GM19025 (cell line): ENCODE measurements at regions not wholly inside any gene's neighbourhood (a gene's known extent, or its start where the extent isn't known, plus 50 kb on each side); places are given as distances from the start of the nearest gene placed in this dataset.
A peak's percentile ranks its signal among the peaks of the same experiment; 100 is the strongest.

Source experiments
- ATAC-seq: cut with Tn5 transposase; IDR thresholded peaks from one replicate; pipeline ENCODE4 v1.9.1; 2021; ENCODE audit warnings: mild to moderate bottlenecking, low read depth, moderate library complexity; ENCODE audit not compliant: unreplicated experiment

DNA sequence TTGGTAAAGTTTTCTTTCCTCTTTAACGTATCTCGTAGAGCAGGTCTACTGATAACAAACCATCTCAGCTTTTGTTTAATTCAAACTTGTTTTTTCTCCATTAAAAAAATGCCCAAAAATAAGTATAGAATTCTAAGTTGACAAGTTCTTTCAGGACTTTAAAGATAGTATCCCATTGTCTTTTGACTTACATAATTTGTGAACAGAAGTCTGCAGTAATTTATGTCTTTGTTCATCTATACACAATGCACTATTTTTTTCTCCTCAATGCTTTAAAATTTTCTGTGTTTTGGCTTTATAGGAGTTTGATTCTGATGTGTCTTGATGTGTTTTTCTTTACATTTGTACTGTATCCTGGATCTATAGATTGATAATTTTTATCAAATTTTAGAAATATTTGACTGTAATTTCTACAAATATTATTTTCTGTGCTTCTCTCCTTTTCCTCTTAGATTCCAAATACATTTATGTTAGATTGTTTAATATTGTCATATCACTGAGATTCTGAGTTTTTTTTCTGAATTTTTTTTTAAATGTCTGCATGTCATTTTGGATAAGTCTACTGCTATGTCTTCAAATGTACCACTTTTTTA is 143.3 kb downstream of the FTCDNL1 start:
- no peak for ATAC-seq

DNA sequence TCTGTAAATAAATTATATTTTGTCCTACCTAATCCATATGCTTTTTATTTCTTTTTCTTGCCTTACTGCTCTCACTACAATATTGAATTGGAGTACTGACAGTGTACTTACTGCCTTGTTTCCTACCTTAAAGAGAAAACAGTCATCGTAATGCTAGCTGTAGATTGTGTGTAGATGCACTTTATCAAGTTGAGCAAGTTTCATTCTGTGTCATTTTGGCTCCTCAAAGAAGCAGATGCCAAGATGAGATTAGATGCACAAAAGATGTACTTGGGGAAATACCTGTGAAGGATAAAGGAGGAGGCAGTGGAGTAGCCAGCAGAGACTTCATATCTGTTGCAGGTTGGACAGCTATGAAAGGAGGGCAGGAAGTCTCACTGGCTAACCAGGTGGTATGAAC is 145.5 kb downstream of the FTCDNL1 start:
- no peak for ATAC-seq

DNA sequence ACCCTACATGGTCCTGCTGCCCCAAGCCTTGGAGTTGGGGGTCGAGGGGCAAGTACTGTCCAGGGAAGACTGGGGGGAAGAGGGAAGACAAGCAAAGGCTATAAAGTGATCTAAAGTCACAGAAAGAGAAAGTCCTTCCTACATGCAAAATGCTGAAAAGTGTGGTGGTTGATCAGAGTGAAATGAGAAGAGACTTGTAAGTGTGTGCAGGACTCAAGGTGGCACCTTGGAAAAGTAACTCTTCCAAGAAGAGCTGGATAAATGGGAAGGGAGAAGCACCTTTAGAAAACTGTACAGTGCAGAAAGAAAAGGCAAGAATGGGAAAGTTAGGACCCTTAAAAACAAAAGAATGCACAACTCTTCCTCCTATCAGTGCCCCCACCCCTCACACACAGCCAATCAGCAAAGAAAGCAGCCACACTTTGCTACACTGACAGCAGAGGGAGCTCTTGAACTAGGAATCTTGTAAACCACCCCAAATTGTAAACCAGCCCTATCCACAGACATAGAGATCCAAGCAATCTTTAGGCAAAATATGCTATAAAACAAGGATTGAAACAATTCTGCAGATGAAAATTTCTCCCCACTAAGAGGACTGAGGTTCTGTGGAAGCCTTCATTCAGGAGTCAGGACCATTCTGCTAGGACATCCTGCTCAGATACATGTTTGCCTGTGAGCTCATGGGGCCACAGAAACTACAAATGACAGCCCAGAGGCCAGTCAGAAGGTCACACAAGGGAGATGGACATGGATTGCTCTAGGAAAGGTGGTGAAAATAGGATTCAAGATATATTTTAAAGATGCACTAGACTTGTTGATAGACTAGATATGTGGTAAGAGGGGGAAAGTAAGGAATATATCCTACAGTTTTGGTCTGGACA is 146.4 kb downstream of the FTCDNL1 start:
- ATAC-seq: no peak

DNA sequence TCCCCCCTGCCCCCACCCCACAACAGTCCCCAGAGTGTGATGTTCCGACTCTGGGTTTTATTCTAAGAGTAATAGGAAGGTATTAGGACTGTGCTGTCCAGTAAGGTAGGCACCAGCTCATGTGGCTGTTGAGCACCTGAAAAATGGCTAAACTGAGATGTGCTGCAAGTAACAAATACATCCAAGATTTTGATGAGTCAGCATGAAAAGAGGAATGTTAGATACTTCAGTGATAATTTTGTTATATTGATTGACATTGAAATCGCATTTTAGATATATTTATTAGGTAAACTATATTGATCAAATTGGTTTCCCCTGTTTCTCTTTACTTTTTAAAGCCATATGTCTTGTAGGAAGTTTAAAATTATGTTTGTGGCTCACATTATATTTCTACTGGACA is 147.8 kb downstream of the FTCDNL1 start:
- ATAC-seq: no peak

DNA sequence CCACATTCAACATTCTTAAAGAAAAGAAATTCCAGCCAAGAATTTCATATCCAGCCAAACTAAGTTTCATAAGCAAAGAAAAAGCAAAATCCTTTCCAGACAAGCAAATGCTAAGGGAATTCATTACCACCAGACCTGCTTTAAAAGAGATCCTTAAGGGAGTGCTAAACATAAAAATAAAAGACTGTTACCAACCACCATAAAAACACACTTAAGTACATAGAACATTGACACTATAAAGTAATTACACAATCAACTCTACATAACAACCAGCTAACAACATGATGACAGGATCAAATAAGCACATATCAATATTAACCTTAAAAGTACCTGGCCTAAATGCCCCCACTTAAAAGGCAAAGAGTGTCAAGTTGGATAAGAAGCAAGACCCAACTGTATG is 153.5 kb downstream of the FTCDNL1 start:
- no peak for ATAC-seq

DNA sequence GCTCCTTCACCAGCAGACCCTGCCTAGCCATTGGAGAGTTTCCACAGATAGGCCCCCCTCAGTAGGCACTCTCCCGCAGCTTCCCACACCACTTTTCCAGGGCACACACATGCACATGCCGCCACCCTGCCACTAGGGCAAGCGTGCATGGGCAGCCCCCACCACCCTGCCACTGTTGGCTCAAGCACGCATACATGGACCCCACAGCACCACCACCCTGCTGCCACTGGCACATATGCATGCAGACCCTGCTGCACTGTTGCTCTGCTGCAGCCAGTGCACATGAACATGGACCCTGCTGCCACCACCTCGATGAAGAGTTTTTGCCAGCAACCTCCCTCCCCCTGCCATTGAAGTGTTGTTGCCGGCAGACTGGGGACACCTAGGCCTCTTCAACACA is 154.9 kb downstream of the FTCDNL1 start:
- ATAC-seq: no peak

DNA sequence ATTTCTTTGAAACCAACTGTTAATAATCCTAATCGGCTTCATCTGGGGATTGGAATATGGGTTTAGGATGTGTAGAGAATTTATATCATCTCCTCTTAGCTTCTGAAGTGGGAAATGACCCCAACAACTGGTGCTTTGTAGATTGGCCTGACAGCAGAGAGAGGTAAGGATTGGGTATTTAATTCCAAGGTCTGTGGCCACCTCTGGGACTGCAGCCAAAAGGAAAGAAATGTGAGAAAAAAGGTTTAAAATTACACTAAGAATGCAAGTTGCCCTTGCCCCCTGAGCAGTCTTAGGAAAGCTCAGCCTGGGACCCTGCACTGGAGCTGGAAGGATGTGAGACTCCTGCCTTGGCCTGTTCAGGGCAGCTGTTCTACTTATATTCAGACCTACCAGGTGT is 157.1 kb downstream of the FTCDNL1 start:
- ATAC-seq: no peak

DNA sequence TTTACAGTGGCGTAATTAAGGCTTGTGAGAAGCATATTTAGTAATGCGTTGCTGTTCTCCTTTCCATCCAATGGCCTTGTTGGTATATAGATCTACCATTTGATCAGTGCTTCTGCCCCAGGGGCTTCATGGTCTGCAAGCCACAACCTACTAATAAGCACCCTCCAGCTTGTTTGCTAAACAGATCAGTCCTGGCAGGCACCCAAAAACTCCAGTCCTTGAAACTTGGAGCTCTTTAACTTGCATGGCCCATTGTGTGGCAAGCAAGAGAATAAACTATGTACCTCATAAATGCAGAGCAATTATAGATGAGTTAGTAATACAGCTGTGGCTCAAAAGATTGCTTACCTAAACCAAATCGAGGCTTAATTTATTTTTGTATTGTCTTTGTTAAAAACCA is 158.5 kb downstream of the FTCDNL1 start:
- ATAC-seq: no peak

DNA sequence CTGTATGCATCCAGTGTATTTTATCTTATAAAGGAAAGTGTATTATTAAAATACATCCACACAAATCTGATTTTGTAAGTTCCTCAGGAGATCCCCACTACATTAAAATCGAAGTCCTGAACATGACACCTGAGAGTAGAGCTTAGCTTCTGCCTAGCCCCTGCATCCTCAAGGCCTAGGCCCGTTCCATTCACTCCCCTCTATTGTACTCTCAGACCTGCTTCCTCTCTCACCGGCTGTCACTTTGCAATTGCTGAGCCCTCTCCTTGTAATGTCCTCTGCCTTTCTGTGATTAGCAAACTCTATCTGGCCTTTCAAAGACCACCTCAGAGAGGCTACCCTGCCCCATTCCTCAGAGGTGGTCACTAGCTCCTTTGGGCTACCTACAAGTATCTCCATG is 160.8 kb downstream of the FTCDNL1 start:
- ATAC-seq: no peak

DNA sequence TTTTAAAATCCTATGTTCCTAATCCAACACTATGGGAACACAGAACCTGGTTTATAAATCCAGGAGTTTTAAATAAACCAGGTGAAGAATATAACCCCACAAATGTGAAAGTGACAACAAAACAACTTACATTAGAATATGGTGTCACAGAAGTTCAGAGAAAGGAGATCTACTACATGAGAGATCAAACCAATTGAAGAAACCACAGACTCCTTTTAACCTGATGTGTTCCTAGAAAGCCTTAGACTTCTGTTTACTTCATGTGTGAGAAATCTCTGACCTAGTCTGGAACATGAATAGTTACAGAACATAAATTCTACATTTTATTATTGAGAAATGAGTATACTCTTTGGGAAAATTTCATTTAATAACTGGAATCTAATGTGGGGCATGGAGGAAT is 165.3 kb downstream of the FTCDNL1 start:
- ATAC-seq: no peak

DNA sequence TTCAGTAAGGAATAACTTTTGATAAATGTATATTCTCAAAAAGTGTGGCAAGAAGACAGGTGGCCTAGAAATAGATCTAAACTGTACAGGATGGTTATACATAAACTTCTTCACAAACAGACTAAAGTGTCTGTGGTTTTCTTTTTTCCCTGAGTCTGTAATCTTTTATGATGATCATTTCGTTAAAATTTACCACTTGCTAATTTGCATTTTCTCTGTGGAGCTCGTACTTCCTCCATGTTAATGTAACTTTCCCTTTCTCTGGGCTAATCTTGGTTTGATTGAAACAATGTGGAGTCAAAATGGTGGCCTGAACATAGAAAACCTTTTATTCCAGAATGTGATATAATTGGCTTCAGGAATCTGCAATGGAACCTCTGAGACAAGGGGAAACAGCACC is 166.2 kb downstream of the FTCDNL1 start:
- ATAC-seq: peak; percentile 34

DNA sequence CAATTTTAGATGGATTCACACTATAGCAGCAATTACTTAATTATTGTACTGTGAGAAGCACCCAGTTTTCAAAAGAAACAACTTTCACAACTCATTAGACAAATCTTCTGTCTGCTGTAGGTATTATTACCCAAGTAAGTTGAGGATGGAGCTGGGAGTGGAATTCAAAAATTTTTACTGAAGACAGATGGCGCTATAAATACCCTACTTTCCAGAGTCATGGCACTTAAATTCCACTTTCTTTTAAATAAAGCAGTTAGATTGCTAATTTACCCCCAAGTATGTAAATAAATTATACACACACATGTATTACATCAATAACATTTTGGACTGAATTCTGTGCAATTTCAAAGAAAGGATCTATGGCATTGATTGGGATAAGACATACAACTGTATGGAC is 166.8 kb downstream of the FTCDNL1 start:
- no peak for ATAC-seq

DNA sequence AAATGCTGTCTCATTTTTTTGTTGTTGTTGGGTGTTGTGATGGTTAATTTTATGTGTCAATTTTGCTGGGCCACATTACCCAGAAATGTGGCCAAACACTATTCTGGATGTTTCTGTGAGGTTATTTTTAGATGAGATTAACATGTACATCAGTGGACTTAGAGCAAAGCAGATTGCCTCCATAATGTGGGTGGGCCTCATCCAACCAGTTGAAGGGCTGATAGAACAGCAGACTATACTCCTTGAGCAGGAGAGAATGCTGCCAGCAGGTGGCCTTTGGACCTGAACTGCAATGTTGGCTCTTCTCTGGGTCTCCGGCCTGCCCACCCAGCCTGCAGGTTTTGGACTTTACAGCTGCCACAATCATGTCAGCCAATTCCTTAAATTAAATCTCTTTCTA is 169.0 kb downstream of the FTCDNL1 start:
- no peak for ATAC-seq

DNA sequence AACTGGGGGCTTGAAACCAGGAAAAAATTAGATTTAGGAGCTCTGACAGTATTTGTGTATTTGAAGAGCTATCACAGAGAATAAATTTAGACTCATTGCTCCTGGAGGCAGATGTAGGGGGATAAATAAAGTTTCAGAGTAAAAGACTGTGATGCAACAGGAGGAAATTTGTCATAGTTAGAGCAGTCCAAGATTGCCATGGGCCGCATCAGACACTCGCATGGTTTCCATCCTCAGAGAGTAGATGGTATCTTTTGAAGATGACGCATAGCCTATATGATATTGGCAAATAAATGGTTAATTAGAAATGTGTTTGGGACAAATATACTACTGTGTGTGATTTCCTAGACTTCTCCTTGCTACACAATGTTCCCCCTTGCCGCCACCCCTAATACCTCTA is 170.5 kb downstream of the FTCDNL1 start:
- ATAC-seq: no peak

DNA sequence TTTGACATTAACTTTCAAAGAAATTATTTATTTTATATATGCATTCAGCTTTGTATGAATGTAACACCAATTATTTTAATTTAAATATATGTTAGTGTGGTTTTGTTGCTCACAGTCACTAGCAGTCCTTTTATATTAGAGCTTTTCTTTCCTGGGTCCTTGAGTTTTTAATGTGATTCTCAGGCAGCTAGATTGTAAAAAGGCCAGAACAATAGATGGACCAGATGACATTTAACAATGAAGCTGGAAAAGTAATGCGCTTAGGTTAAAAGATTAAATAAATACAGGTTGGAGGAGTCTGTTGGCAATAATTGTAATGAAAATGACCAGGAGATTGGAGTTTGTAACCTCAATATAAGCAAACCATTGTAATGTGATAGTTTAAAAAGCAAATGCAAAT is 171.1 kb downstream of the FTCDNL1 start:
- ATAC-seq: no peak

DNA sequence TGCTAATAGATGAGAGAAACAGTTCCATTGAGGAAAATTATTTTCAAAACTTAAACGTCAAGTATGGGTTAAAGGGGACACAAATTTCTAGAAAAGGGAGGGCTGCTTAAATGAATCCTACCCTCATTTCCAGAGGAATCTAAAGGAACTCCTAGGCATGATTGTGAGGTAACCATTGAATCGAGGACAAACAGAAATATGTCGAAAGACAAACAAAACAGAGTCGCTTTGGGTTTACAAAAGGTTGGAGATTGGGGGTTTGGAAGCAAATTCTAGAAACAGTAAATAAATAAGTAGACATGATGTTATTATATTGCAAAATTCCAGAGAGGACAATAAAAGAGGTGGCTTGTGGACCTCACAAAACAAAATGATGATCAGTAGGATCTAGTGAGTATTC is 173.1 kb downstream of the FTCDNL1 start:
- ATAC-seq: no peak

DNA sequence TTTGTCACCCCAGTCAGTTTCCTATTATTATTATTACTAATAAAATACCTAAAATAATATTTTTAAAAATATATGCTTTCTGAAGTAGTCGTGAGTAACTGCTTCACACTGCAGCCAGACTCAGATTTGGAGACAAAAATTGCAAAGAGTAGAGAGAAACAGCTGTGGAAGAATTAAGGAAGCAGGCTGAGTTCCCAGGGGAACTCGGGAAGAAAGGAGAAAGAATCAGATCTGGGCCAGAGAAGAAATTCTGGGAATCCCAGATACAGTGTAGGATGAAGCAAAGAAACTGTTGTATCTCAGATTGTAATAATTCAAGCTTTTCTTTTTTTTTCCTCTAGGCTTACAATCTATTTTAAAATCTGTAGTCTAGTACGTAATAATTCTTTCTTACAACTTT is 182.3 kb downstream of the FTCDNL1 start:
- ATAC-seq: no peak

DNA sequence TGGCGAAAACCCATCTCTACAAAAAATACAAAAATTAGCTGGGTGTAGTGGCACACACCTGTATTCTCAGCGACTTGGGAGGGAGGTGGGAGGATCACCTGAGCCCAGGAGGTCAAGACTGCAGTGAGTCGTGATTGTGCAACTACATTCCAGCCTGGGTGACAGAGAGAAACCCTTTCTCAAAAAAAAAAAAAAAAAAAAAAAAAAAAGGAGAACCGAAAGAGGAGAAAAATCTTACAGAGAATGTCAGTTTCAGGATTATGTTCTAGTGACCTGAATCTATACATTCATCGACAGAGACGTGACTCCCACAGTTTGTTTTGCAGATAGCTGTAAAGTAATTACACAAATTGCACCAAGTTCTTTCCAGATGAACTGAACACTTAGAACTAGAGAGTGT is 187.8 kb downstream of the FTCDNL1 start:
- ATAC-seq: no peak

DNA sequence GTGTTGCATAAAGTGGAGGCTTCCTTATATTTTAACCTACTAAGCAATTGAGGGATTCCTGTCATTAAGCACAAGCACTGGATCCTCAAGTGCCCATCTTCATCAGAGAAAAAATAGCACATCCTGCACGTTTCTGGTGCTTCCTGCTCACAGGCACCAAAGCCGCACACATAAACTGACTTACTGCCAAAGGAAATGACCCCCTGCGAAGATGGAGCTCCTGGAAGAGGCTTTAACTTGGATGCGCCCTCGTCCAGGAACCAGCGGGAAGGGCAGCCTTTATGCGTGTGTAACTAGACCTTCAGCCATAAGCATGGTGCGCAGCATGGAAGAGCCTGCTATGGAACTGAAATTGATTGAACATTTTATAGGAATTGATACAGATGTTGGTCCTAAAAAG is 188.7 kb downstream of the FTCDNL1 start:
- no peak for ATAC-seq

DNA sequence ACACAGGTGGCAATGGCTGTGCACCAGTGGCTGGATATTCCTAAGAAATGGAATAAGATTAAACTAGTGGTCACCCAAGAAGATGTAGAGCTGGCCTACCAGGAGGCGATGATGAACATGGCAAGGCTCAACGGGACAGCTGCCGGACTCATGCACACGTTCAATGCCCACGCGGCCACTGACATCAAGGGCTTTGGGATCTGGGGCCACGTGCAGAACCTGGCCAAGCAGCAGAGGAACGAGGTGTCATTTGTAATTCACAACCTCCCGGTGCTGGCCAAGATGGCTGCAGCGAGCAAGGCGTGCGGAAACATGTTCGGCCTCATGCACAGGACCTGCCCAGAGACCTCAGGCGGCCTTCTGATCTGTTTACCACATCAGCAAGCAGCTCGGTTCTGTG is 190.8 kb downstream of the FTCDNL1 start:
- ATAC-seq: no peak

DNA sequence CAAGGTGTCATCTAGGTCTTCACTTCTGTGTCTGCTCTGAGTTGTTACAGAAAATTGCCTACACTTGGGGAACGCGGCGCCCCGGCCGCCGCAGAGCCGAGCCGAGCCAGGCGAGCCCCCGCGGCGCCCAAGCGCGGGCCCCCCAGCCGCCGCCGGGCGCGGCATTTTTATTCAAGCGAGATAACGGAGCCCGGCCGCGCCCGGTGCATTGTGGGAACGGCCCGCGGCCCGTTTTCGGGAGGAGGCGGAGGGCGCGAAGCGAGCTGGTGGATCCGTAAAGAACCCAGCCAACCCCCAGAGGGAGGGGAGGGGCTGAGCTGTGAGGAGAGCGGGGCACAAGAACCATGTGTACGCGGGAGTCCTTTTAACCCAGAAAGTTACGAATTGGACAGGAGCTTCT is 191.8 kb downstream of the FTCDNL1 start:
- no peak for ATAC-seq

DNA sequence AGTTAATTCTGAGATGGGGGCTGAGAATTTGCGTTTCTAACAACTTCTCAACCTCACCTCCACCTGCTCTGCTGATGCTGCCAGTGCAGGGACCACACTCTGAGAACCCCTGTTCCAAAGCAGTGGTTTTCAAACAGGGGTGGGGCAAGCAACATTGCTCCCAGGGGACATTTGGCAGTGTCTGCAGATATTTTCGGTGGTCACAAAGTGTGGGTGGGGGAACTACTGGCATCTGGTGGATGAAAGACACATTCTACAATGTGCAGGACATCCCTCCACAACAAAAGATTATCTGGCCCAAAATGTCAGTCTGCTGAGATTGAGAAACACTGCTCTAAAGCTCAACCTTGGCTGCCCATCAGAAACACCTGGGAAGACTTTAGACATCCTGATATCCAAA is 188.7 kb upstream of the SATB2 start:
- ATAC-seq: peak; percentile 74
